CD4-positive, CD25-positive, alpha-beta regulatory T cell (primary cell): ENCODE measurements at regions not wholly inside any gene's neighbourhood (a gene's known extent, or its start where the extent isn't known, plus 50 kb on each side); places are given as distances from the start of the nearest gene placed in this dataset.

Experiments
- ATAC-seq, 2 donors: fragments of 150-1000 bp; cut with Tn5 transposase; one replicate each; pipeline ENCODE4 v1.10.0; 2021; ENCODE audit warnings: low read depth in 2 of 2, moderate number of reproducible peaks in 2 of 2, moderate library complexity in 1 of 2
- DNase-seq, 3 donors: peaks; one replicate each; pipeline versions ENCODE4 v3.0.0 to v3.0.0-alpha.2; 2012 to 2022; ENCODE audit warnings: mixed read lengths in 1 of 3
- H3K27ac ChIP-seq: one replicate; pipeline ENCODE4 v1.7.0; 2013; ENCODE audit warnings: mild to moderate bottlenecking, low read length; ENCODE audit not compliant: insufficient read depth, poor library complexity, severe bottlenecking
- H3K27me3 ChIP-seq: one replicate; pipeline ENCODE4 v1.7.0; 2013; ENCODE audit warnings: low read length; ENCODE audit not compliant: control insufficient read depth, insufficient read depth
- H3K36me3 ChIP-seq: one replicate; pipeline ENCODE4 v1.7.0; 2013; ENCODE audit warnings: mild to moderate bottlenecking, low read length, moderate library complexity; ENCODE audit not compliant: control insufficient read depth, insufficient read depth
- H3K4me1 ChIP-seq: 2 replicates; pipeline ENCODE4 v1.7.0; 2013; ENCODE audit warnings: mild to moderate bottlenecking, low read length; ENCODE audit not compliant: insufficient read depth, control insufficient read depth, poor library complexity, severe bottlenecking
- H3K4me3 ChIP-seq: one replicate; pipeline ENCODE4 v1.7.0; 2013; ENCODE audit warnings: low read depth, mild to moderate bottlenecking, low read length, moderate library complexity
- H3K9me3 ChIP-seq, 2 experiments: 1 replicate in 1 of 2; 2 replicates in 1 of 2; pipeline ENCODE4 v1.7.0; 2013; ENCODE audit warnings: low read length in 2 of 2, mild to moderate bottlenecking in 1 of 2, moderate library complexity in 1 of 2; ENCODE audit not compliant: control insufficient read depth in 2 of 2
- H3K27ac Mint-ChIP-seq, 3 donors: one replicate each; pipeline ENCODE4 v1.8.0; 2020 to 2022; ENCODE audit warnings: mild to moderate bottlenecking in 3 of 3, mixed read lengths in 3 of 3, moderate library complexity in 2 of 3
- H3K27me3 Mint-ChIP-seq: one replicate; pipeline ENCODE4 v1.8.0; 2022; ENCODE audit warnings: mild to moderate bottlenecking, mixed read lengths
- H3K36me3 Mint-ChIP-seq: one replicate; pipeline ENCODE4 v1.8.0; 2020; ENCODE audit warnings: mixed read lengths
- H3K4me1 Mint-ChIP-seq, 4 donors: one replicate each; pipeline ENCODE4 v1.8.0; 2020 to 2022; ENCODE audit warnings: mixed read lengths in 4 of 4, mild to moderate bottlenecking in 1 of 4
- H3K4me3 Mint-ChIP-seq, 4 donors: one replicate each; pipeline ENCODE4 v1.8.0; 2020 to 2022; ENCODE audit warnings: mild to moderate bottlenecking in 4 of 4, mixed read lengths in 4 of 4, moderate library complexity in 3 of 4
- H3K9me3 Mint-ChIP-seq, 7 donors: one replicate each; pipeline ENCODE4 v1.8.0; 2020 to 2022; ENCODE audit warnings: mixed read lengths in 7 of 7, mild to moderate bottlenecking in 3 of 7, moderate library complexity in 2 of 7

- H3K4me1 ChIP-seq, result no peaks in the 10 kb centered on the region
- no peaks in the 10 kb centered on the region for H3K36me3 Mint-ChIP-seq
- H3K27me3 Mint-ChIP-seq, result no peaks in the 10 kb centered on the region
- no peaks in the 10 kb centered on the region for H3K27me3 ChIP-seq
- H3K4me3 ChIP-seq, result no peak overlapping the region
- no peak for DNase-seq
- H3K27ac ChIP-seq, result no peak overlapping the region
- H3K9me3 ChIP-seq, result no peaks in the 10 kb centered on the region
- H3K9me3 Mint-ChIP-seq, result peaks cover 0 to 4% (median 0%) of the 10 kb centered on the region in 7 donors
- no peak for ATAC-seq
- H3K36me3 ChIP-seq, result no peaks in the 10 kb centered on the region
- no peaks in the 10 kb centered on the region for H3K4me1 Mint-ChIP-seq
- H3K27ac Mint-ChIP-seq, result no peak overlapping the region
- no peak overlapping the region for H3K4me3 Mint-ChIP-seq
Measured at GRCh38 chr5:97918057-97918456, 735.0 kb upstream of the RIOK2 start.

DNA sequence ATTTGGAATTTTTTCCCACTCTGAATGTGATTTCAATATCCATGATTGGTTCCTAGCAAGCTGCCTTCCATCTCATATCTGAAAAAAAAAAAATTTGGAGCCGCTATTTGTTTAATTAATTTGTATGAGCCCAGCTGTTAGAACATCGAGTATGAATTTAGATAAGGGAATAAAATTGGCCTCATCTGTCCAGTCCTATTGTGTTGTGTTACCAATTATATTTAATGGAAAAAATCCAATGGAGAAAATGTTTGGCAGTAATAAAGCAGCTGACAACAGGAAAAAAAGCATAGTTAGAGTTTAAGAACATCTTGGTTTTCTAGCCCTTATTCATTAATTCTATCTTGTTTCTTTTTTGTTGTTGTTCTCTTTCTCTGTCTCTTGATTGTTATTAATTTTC is 735.6 kb upstream of the RIOK2 start:
- H3K36me3 Mint-ChIP-seq, result no peaks in the 10 kb centered on the region
- ATAC-seq (no peak), DNase-seq (no peak)
- H3K4me3 Mint-ChIP-seq, result no peak overlapping the region
- H3K4me1 Mint-ChIP-seq, result no peaks in the 10 kb centered on the region
- H3K9me3 Mint-ChIP-seq, result peaks cover 0 to 4% (median 0%) of the 10 kb centered on the region in 7 donors
- Histone ChIP-seq H3K9me3 (no peaks in the 10 kb centered on the region), H3K27me3 (no peaks in the 10 kb centered on the region), H3K27ac (no peak overlapping the region), H3K4me1 (no peaks in the 10 kb centered on the region), H3K4me3 (no peak overlapping the region), H3K36me3 (no peaks in the 10 kb centered on the region)
- no peak overlapping the region for H3K27ac Mint-ChIP-seq
- no peaks in the 10 kb centered on the region for H3K27me3 Mint-ChIP-seq

DNA sequence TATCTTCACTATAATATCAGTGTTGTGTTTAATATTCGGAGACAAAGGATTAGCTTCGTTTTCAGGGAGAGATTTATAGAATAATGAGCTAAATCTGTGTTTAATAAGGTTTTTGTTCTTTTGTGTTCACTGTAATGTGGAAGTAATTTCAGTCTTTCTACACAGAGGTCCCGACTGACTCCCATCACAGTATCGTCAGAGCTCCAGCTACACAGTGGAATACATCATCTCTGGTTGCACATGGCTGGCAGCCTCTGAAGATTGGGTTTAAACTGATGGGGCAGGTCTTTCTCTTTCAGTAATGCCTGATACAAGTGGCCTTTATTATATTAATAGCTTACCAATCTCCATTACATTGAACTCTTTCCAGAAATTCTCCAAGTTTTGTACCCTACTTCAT is 736.7 kb upstream of the RIOK2 start:
- H3K9me3 ChIP-seq, result no peaks in the 10 kb centered on the region
- Mint-ChIP-seq H3K27ac (no peak overlapping the region), H3K27me3 (no peaks in the 10 kb centered on the region), H3K4me3 (no peak overlapping the region), H3K4me1 (no peaks in the 10 kb centered on the region), H3K9me3 (peaks cover 0 to 4% (median 0%) of the 10 kb centered on the region in 7 donors), H3K36me3 (no peaks in the 10 kb centered on the region)
- no peaks in the 10 kb centered on the region for H3K4me1 ChIP-seq
- no peaks in the 10 kb centered on the region for H3K36me3 ChIP-seq
- ATAC-seq (no peak), DNase-seq (no peak)
- H3K27ac ChIP-seq, result no peak overlapping the region
- no peak overlapping the region for H3K4me3 ChIP-seq
- H3K27me3 ChIP-seq, result no peaks in the 10 kb centered on the region

- Mint-ChIP-seq H3K9me3 (peaks cover 0 to 3% (median 0%) of the 10 kb centered on the region in 7 donors), H3K27me3 (no peaks in the 10 kb centered on the region), H3K27ac (no peak overlapping the region), H3K36me3 (no peaks in the 10 kb centered on the region), H3K4me1 (no peaks in the 10 kb centered on the region), H3K4me3 (no peak overlapping the region)
- Histone ChIP-seq H3K4me3 (no peak overlapping the region), H3K27ac (no peak overlapping the region), H3K4me1 (no peaks in the 10 kb centered on the region), H3K36me3 (no peaks in the 10 kb centered on the region), H3K27me3 (no peaks in the 10 kb centered on the region), H3K9me3 (no peaks in the 10 kb centered on the region)
- ATAC-seq (no peak), DNase-seq (no peak)
Measured at GRCh38 chr5:97922776-97923175, 739.7 kb upstream of the RIOK2 start.

DNA sequence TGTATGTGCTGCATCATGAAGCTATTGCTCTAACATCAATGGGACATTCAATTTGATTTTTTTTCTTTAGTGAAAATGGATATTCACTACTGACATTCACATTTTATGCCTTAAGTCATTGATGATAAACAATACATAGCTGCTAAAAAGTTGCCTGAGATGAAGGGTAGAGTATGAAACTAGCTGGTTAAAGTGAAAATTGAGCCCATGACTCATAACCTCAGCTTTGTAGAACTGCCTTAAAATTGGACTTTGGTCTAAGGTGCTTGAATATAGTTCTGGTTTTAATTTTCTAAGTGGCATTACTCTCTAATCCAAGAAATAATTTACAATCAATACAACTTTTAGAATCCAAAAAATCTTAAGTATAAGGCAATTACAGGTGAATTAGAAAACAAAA is 740.4 kb upstream of the RIOK2 start:
- Histone ChIP-seq H3K27ac (no peak overlapping the region), H3K36me3 (no peaks in the 10 kb centered on the region), H3K27me3 (no peaks in the 10 kb centered on the region), H3K4me3 (no peak overlapping the region), H3K9me3 (no peaks in the 10 kb centered on the region), H3K4me1 (no peaks in the 10 kb centered on the region)
- H3K36me3 Mint-ChIP-seq, result no peaks in the 10 kb centered on the region
- DNase-seq (no peak), ATAC-seq (no peak)
- H3K27me3 Mint-ChIP-seq, result no peaks in the 10 kb centered on the region
- no peaks in the 10 kb centered on the region for H3K4me1 Mint-ChIP-seq
- H3K27ac Mint-ChIP-seq, result no peak overlapping the region
- H3K9me3 Mint-ChIP-seq, result no peaks in the 10 kb centered on the region
- no peak overlapping the region for H3K4me3 Mint-ChIP-seq

DNA sequence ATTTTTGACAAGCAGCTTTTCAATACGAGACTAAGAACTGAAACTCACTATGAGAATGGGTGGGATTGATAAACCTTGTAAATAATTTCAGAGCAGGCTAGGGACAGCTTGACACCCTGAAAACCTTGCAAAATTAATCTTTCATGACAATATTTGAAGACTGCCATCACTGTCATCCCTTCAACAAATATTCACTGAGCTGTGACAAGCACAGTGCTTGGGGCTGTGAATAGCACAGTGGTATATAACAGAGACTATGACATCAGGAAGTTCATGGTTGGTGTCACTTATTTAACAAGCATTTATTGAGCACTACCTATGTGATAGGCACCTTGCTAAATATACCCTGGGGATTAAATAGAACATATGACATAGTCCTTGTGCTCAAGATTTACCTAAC is 741.0 kb upstream of the RIOK2 start:
- no peak for ATAC-seq
- H3K9me3 Mint-ChIP-seq, result no peaks in the 10 kb centered on the region
- no peaks in the 10 kb centered on the region for H3K36me3 ChIP-seq

DNA sequence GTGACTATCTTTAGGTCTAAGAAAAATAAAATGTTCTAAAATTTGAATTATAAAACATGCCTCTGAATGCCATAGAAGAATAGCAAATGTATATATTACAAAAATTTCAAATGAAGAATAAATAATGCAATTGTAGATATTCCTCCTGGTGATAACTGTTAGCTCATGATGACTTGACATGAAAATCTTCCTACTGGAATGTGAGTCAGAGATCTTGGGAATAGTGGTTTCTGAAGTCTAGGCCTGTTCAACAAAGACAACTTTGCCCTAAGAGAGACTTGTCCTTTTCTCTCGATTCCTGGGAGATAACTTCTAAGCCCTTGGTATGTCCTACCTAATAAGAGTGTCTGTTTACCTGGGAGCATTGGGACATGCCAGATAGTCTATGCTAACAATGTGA is 746.3 kb upstream of the RIOK2 start:
- Mint-ChIP-seq H3K4me3 (no peak overlapping the region), H3K9me3 (peaks cover 0 to 1% (median 0%) of the 10 kb centered on the region in 7 donors), H3K4me1 (no peaks in the 10 kb centered on the region), H3K27ac (no peak overlapping the region), H3K36me3 (no peaks in the 10 kb centered on the region), H3K27me3 (no peaks in the 10 kb centered on the region)
- DNase-seq (no peak), ATAC-seq (no peak)
- Histone ChIP-seq H3K9me3 (no peaks in the 10 kb centered on the region), H3K27me3 (no peaks in the 10 kb centered on the region), H3K36me3 (no peaks in the 10 kb centered on the region), H3K4me1 (no peaks in the 10 kb centered on the region), H3K27ac (no peak overlapping the region), H3K4me3 (no peak overlapping the region)

More for the DNA sequence above, 741.0 kb upstream of the RIOK2 start:
- no peak for DNase-seq
- Histone ChIP-seq H3K4me1 (no peaks in the 10 kb centered on the region), H3K27ac (no peak overlapping the region), H3K4me3 (no peak overlapping the region), H3K9me3 (no peaks in the 10 kb centered on the region), H3K27me3 (no peaks in the 10 kb centered on the region)
- no peaks in the 10 kb centered on the region for H3K4me1 Mint-ChIP-seq
- H3K27me3 Mint-ChIP-seq, result no peaks in the 10 kb centered on the region
- H3K4me3 Mint-ChIP-seq, result no peak overlapping the region
- H3K36me3 Mint-ChIP-seq, result no peaks in the 10 kb centered on the region
- no peak overlapping the region for H3K27ac Mint-ChIP-seq

DNA sequence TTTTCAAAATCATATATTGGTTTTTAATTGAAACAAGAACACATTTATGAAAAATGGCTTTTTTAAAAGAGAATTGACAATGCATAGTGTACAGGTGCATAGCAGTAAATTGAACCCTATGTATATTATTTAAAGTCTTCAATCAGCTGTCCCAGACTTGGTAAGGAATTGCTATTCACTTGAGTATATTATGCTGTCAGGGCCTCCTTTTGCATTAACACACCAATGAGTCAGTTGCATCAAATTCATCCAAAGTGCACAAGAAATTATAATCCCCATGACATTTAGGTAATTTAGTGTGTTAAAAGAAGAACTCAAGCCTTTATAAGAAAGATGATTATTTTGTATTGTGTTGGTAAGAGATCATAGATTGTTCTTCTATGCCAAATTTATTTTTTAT is 748.8 kb upstream of the RIOK2 start:
- H3K27me3 Mint-ChIP-seq, result no peaks in the 10 kb centered on the region

More for the DNA sequence above, 748.8 kb upstream of the RIOK2 start:
- H3K36me3 Mint-ChIP-seq, result no peaks in the 10 kb centered on the region
- no peaks in the 10 kb centered on the region for H3K36me3 ChIP-seq
- H3K9me3 Mint-ChIP-seq, result peaks cover 0 to 1% (median 0%) of the 10 kb centered on the region in 7 donors
- ATAC-seq, result no peak
- no peaks in the 10 kb centered on the region for H3K4me1 Mint-ChIP-seq
- no peak overlapping the region for H3K27ac ChIP-seq
- H3K27ac Mint-ChIP-seq, result no peak overlapping the region
- no peak for DNase-seq
- no peak overlapping the region for H3K4me3 Mint-ChIP-seq
- no peaks in the 10 kb centered on the region for H3K4me1 ChIP-seq
- H3K9me3 ChIP-seq, result no peaks in the 10 kb centered on the region
- no peaks in the 10 kb centered on the region for H3K27me3 ChIP-seq
- no peak overlapping the region for H3K4me3 ChIP-seq
